Nephron (organoid): ENCODE measurements at regions not wholly inside any gene's neighbourhood (a gene's known extent, or its start where the extent isn't known, plus 50 kb on each side); places are given as distances from the start of the nearest gene placed in this dataset.
A peak's percentile ranks its signal among the peaks of the same experiment; 100 is the strongest.

Experiments used
- H3K27ac Mint-ChIP-seq, 3 experiments: 2 replicates each; pipeline ENCODE4 v1.8.0; 2020; ENCODE audit warnings: mixed read lengths in 3 of 3, mild to moderate bottlenecking in 2 of 3, moderate library complexity in 1 of 3
- H3K27me3 Mint-ChIP-seq: 2 replicates; pipeline ENCODE4 v1.8.0; 2021; ENCODE audit warnings: low read depth, mild to moderate bottlenecking, moderate library complexity, mixed read lengths
- H3K36me3 Mint-ChIP-seq: 2 replicates; pipeline ENCODE4 v1.8.0; 2020; ENCODE audit warnings: low read depth, mixed read lengths
- H3K4me1 Mint-ChIP-seq: 2 replicates; pipeline ENCODE4 v1.8.0; 2020; ENCODE audit warnings: mixed read lengths
- H3K4me3 Mint-ChIP-seq, 3 experiments: 2 replicates each; pipeline ENCODE4 v1.8.0; 2020; ENCODE audit warnings: mild to moderate bottlenecking in 3 of 3, mixed read lengths in 3 of 3, moderate library complexity in 2 of 3
- H3K9me3 Mint-ChIP-seq: 2 replicates; pipeline ENCODE4 v1.8.0; 2020; ENCODE audit warnings: mixed read lengths
- CTCF ChIP-seq, 3 experiments: fragments of 200-600 bp; sonication (generic); IDR thresholded peaks; one replicate each; pipeline ENCODE4 v1.5.0; 2021; ENCODE audit warnings: antibody characterized with exemption in 3 of 3; ENCODE audit not compliant: unreplicated experiment in 3 of 3

GRCh38 chr12:126784328-126784921 lies 1482.5 kb upstream of the TMEM132C start:
- H3K36me3 Mint-ChIP-seq: no peaks in the 10 kb centered on the region

GRCh38 chr12:126789963-126790362 lies 1477.0 kb upstream of the TMEM132C start:
- TF ChIP-seq CTCF (IDR thresholded peaks at IDR 0.05; ENCODE audit: unreplicated experiment in 3 of 3): no peak
- Mint-ChIP-seq H3K36me3 (no peaks in the 10 kb centered on the region), H3K4me1 (no peaks in the 10 kb centered on the region), H3K4me3 (no peak overlapping the region), H3K27me3 (peaks cover 4% of the 10 kb centered on the region), H3K9me3 (no peaks in the 10 kb centered on the region), H3K27ac (no peak overlapping the region)

More at GRCh38 chr12:126784328-126784921, 1482.5 kb upstream of the TMEM132C start:
- H3K27me3 Mint-ChIP-seq: peaks cover 15% of the 10 kb centered on the region
- no peaks in the 10 kb centered on the region for H3K9me3 Mint-ChIP-seq
- no peak overlapping the region for H3K27ac Mint-ChIP-seq
- TF ChIP-seq CTCF (IDR thresholded peaks at IDR 0.05; ENCODE audit: unreplicated experiment in 3 of 3): peak; percentile 45 to 60 (median 45)
- H3K4me3 Mint-ChIP-seq: no peak overlapping the region
- no peaks in the 10 kb centered on the region for H3K4me1 Mint-ChIP-seq

GRCh38 chr12:126791122-126791521 lies 1475.8 kb upstream of the TMEM132C start:
- TF ChIP-seq CTCF (IDR thresholded peaks at IDR 0.05; ENCODE audit: unreplicated experiment in 3 of 3): no peak
- no peak overlapping the region for H3K27ac Mint-ChIP-seq
- H3K36me3 Mint-ChIP-seq: no peaks in the 10 kb centered on the region
- no peaks in the 10 kb centered on the region for H3K9me3 Mint-ChIP-seq
- H3K27me3 Mint-ChIP-seq: peaks cover 4% of the 10 kb centered on the region
- no peak overlapping the region for H3K4me3 Mint-ChIP-seq
- no peaks in the 10 kb centered on the region for H3K4me1 Mint-ChIP-seq

- Mint-ChIP-seq H3K27ac (no peak overlapping the region), H3K36me3 (no peaks in the 10 kb centered on the region), H3K9me3 (no peaks in the 10 kb centered on the region), H3K4me1 (no peaks in the 10 kb centered on the region), H3K27me3 (peaks cover 4% of the 10 kb centered on the region), H3K4me3 (no peak overlapping the region)
- no peak for TF ChIP-seq CTCF (IDR thresholded peaks at IDR 0.05; ENCODE audit: unreplicated experiment in 3 of 3)
Measured at GRCh38 chr12:126792411-126792810, 1474.6 kb upstream of the TMEM132C start.

GRCh38 chr12:126797525-126797924 lies 1469.4 kb upstream of the TMEM132C start:
- no peaks in the 10 kb centered on the region for H3K4me1 Mint-ChIP-seq
- H3K36me3 Mint-ChIP-seq: no peaks in the 10 kb centered on the region

More at GRCh38 chr12:126797525-126797924, 1469.4 kb upstream of the TMEM132C start:
- Mint-ChIP-seq H3K4me3 (no peak overlapping the region), H3K27me3 (no peaks in the 10 kb centered on the region), H3K27ac (no peak overlapping the region), H3K9me3 (no peaks in the 10 kb centered on the region)
- TF ChIP-seq CTCF (IDR thresholded peaks at IDR 0.05; ENCODE audit: unreplicated experiment in 3 of 3): no peak
